HG03469 (cell line): ENCODE measurements at regions not wholly inside any gene's neighbourhood (a gene's known extent, or its start where the extent isn't known, plus 50 kb on each side); places are given as distances from the start of the nearest gene placed in this dataset.

ENCODE experiments used
- ATAC-seq: cut with Tn5 transposase; IDR thresholded peaks from one replicate; pipeline ENCODE4 v1.9.1; 2021; ENCODE audit warnings: mild to moderate bottlenecking, moderate library complexity, moderate number of reproducible peaks; ENCODE audit not compliant: unreplicated experiment

DNA sequence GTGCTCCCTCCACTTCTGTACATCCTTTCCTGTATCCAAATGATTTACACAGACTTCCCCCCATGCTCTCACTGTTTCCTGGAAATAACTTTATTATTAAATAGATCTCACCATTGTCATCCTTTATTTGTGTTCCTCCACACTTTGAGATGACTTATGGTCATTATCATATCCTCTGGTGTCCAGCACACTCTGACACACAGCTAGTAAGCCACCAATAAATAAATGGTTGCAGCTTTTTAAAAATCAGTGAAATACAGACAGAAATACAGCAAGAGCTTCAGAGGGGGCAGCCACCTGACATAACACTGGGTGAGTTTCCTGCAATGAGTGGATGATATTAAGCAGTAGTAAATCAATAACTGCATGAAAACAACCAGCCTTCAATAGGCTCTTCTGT lies 2036.4 kb upstream of the AGA start:
- ATAC-seq, result no peak

- ATAC-seq, result no peak
Measured at GRCh38 chr4:179485781-179486180, 2043.5 kb upstream of the AGA start.

- ATAC-seq, result no peak
Measured at GRCh38 chr4:179486570-179487335, 2044.5 kb upstream of the AGA start.

- ATAC-seq, result no peak
Measured at GRCh38 chr4:179492260-179493080, 2050.2 kb upstream of the AGA start.

DNA sequence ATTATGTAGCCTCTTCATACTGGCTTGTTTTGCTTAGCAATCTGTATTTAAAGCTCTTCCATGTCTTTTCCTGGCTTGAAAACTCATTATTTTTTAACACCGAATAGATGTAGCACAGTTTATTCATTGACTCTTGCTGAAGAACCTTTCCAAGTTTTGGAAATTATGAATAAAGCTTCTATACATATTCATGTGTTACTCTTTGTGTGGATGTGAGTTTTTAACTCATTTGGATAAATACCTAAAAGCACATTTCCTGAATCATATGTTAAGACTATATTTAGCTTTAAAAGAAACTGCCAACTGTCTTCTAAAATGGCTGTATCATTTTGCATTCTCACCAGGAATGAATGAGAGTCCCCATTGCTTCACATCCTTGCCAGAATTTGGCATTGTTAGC lies 2061.7 kb upstream of the AGA start:
- no peak for ATAC-seq

GRCh38 chr4:179509489-179509888 lies 2067.3 kb upstream of the AGA start:
- no peak for ATAC-seq

GRCh38 chr4:179521952-179522351 lies 2079.7 kb upstream of the AGA start:
- no peak for ATAC-seq

DNA sequence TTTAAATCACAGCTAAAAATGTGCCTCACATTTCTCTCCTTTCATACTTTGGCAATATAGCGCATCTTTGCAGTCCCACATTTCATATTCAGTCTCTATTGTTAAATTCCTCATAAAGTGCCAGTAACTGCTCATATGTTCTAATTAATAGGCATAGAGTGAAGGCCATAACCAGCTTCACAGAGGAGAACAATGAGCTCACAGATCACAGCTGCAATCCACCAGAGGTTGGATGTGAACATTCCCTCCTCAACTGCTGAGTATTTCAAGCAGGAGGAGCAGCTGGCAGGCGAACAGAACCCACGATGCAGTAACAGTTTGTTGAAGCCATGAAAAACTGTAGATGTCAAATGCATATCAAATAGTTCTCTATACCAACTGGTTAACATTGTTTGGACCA lies 2088.7 kb upstream of the AGA start:
- ATAC-seq, result no peak

GRCh38 chr4:179536694-179537093 lies 2094.5 kb upstream of the AGA start:
- ATAC-seq, result no peak

DNA sequence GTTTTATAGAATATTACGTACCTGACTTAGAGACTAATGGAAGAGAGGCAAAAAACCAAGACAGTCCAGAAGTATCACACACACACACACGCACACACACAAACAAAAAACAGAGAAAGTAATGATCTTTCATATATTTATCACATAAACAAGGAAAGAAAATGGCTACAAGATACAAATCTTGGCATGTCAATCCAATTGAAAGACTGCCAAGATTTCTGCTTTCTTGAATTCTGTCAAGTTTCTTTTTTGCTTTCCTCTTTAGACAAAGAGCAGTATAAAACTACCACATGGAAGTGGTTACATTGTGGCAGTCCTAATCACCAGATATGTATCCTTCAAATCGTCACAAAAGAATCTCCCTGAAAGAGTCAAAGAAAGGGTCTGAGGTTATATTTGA lies 2097.4 kb upstream of the AGA start:
- no peak for ATAC-seq

DNA sequence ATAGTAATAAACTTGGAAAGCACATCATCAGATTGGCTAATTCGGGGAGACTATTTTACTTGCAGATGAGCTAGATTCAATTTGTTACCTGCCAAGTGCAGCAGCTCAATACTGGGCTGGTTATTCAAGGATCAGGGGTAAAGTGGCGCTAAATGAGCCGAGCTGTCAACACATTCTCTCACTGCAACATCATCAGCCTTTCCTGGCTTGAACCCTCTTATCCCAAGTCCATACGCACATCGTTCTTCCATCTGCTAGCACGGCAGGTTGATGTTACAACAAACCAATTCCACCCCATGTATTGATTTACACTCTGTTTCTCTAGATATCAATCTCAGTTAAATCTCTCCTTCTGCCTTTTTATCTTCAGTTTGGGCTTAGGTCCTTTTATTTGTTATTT lies 2101.5 kb upstream of the AGA start:
- ATAC-seq, result no peak

- ATAC-seq, result no peak
Measured at GRCh38 chr4:179544496-179544895, 2102.3 kb upstream of the AGA start.

DNA sequence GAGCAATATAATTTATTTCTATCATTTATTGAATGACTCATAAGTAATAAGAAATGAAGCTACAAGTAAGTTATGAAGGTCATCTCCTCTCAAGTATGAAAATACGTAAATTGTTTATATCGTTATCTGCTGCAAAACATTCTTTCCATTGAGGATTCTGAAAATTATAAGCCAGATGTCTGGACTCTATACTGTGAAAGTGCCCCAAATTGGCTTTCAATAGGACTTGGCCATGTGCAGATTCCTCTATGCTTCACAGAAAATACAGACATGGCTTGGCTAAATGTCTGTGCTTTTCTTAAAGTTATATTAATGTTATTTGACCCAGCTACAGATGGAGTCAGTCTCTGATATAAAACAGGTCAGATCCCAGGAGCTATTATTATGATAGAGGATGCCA lies 2109.9 kb upstream of the AGA start:
- ATAC-seq, result no peak

DNA sequence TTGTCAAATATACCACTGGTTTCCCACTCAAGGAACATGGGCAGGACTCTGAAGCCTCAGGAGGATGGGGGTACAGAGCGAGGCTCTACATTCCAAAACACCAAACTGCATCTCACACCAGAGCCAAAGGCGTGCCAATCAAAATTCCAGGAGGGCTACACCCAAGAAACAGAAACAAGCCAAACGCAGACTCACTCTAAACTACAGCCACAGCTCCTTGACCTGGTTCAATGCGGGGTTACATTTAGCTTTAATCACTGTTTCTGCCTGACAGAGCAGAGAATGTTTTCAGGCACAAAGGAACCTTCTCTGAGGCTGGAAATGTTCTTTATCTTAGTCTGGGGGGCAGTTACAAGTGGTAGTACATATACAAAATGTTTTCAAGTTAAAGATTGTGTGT lies 2121.5 kb upstream of the AGA start:
- ATAC-seq, result no peak

DNA sequence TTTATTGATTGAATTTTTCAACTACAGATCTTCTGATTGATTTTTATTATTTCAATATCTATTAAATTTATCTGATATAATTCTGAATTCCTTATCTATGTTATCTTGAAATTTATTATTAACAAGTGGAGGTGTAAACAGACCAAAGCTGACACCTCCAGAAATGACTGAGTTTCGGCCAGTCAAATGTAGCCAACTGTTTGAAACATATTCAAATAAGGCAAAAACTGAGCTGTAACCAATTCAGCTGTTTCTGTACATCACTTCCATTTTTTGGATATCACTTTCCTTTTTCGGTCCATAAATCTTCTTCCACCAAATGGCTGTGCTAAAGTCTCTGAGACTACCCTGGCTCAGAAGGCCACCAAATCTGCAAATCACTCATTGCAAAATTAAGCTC lies 2127.3 kb upstream of the AGA start:
- ATAC-seq, result no peak

DNA sequence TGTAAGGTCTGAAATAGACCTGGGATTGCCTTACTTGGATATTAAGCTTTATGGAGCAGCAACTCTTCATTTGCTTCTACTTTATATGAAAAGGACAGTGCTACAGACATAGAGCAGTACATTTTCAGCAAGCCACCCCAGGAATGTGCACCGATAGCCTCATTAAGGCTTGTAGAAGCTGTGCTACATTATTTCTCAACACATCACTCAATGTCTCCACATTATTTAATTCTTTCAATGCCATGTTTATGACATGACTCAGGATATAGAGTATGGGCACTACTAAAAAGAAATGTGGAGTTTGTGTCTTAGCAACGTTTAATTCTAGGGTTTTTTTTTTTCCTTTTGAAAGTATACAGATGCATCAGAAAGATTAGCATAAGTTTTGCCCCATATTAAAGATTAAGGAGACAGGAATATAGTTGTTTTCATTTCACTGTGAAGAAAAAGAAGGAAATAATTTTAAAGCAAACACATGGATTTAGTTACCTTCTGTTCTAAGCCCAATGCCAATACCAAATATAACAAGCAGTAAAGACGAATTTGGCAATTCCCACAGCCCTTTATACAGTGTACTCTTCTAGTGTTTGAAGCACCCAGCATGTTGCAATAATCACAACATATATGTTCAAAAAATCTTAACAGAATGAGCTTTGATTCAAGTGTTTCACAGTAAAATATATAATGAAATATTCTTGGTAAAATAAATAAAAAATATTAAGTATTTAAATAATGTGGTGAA lies 2140.1 kb upstream of the AGA start:
- ATAC-seq, result no peak

DNA sequence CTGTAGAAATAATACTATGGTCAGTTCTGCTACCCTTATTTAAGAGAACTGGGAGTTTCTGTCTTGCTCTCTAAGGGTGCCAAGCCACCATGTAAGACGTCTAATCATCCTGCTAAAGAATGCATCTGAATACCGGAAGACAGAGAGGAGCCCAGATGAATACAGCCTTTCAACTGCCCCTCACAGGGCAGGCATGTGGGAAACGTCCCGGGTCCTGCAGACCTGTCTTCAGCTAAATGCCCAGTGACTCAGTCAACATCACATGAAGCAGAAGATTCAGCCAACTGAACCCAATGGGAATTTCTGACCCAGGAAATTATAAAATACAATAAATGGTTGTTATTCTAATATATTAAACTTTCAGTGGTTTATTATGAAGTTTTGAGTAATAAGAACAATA lies 2141.0 kb upstream of the AGA start:
- no peak for ATAC-seq

DNA sequence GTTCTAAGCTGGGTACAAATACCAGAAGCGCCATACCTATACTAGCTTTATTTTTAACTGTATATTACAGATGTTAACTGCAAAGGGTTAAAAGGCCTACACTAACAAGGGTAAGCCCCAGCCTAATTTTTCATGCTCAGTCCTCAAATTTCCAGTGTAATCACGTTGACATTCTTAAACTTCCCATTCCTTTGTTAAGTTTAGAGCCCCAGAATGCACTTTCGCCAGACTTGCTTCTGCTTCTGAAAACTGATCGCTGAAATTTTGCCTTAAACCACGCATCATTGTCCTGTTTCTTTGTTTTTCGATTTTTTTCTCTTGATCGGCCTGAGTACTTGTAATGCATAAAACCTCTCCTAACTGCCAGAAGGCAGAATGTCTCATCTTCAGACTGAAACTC lies 2141.9 kb upstream of the AGA start:
- no peak for ATAC-seq

GRCh38 chr4:179585761-179586160 lies 2143.5 kb upstream of the AGA start:
- no peak for ATAC-seq

DNA sequence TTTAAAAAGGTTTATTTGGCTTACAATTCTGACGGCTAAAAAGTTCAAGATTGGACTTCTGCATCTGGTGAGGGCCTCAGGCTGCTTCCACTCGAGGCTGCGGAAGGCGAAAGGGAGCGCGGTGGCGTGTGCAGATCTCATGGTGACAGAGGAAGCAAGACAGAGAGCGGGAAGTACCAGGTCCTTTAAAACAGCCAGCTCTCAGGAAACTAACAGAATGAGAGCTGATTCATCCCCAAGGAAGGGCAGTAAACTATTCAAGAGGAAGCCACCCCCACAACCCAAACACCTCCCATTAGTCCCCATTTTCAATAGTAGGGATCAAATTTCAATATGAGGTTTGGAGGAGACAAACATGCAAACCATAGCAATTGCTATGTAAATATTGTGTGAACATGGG lies 2144.2 kb upstream of the AGA start:
- ATAC-seq, result no peak

- no peak for ATAC-seq
Measured at GRCh38 chr4:179595671-179596410, 2153.6 kb upstream of the AGA start.
